ENCODE measurements at regions not wholly inside any gene's neighbourhood (a gene's known extent, or its start where the extent isn't known, plus 50 kb on each side); places are given as distances from the start of the nearest gene placed in this dataset.

- no peak overlapping the region for H3K4me3 ChIP-seq (ENCODE audit: low read depth, low read length)
- no peak for DNase-seq (ENCODE audit: low read depth)
- no peak for TF ChIP-seq CTCF (IDR thresholded peaks at IDR 0.05; ENCODE audit: insufficient read depth, low read depth, low read length)
Observed at GRCh38 chr10:3534433-3534832, 250.6 kb downstream of the KLF6 start.

DNA sequence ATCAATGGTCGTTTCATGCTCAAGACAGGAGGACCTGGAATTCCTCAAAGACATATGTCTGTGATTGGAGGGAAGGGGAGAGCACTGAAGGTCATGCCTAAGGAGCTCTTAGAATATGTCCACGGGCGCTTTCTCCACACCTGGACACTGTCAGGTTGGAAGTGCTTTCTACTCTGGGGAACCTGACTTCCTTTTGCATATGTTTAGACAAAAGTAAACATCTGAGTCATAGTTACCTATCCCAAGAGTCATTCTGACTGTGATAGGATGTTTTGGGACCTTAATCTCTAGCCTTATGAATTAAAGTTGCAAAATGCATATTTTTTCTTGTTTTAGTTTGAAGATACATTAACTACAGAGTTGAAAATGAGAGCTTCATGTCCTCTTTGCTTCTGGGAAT lies 251.7 kb downstream of the KLF6 start:
- DNase-seq (ENCODE audit: low read depth) = no peak
- no peak for TF ChIP-seq CTCF (IDR thresholded peaks at IDR 0.05; ENCODE audit: insufficient read depth, low read depth, low read length)
- H3K4me3 ChIP-seq (ENCODE audit: low read depth, low read length) = no peak overlapping the region

- TF ChIP-seq CTCF (IDR thresholded peaks at IDR 0.05; ENCODE audit: insufficient read depth, low read depth, low read length) = no peak
- no peak overlapping the region for H3K4me3 ChIP-seq (ENCODE audit: low read depth, low read length)
- DNase-seq (ENCODE audit: low read depth) = no peak
Observed at GRCh38 chr10:3532644-3533043, 252.4 kb downstream of the KLF6 start.

GRCh38 chr10:3531670-3532069 lies 253.3 kb downstream of the KLF6 start:
- no peak for DNase-seq (ENCODE audit: low read depth)
- no peak for TF ChIP-seq CTCF (IDR thresholded peaks at IDR 0.05; ENCODE audit: insufficient read depth, low read depth, low read length)
- no peak overlapping the region for H3K4me3 ChIP-seq (ENCODE audit: low read depth, low read length)

DNA sequence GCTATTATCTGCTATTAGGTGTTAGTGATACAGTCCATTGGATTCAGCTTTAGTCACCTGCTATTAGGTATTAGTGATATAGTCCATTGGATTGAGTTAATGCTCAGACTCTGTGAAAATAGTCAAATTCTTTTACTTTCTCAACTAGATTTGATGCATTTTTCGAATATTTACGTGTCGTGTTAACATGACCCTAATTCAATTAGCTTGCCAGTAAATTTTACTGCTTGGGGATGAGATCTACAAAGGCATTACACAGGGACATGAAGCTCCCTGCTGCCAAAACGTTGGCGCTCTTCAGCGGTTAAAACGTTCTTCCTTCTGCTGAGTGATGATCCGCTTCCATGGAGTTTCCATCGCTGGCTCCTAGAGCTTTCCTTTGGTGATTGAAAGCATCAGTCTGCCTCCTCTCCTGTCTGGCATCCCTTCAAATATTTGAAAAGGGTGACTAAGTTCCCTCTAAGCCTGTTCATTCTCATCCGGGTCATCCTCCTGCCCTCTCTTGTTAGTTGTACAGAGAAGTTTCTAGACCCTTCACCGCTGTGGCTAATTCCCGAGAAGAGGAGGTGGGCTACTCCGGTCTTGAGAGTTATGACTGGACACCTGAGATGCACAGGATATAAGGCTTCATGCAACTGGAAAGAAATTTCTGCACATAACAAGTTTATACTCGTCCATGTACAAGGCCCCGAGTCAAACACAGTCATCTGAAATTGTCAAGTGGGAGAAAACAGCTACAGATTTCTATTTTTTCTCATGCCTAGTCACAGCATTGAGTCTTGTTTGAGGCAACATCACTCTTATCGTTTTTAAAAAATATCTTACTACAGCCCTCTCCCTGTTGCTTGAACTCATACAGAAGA lies 254.0 kb downstream of the KLF6 start:
- H3K4me3 ChIP-seq (ENCODE audit: low read depth, low read length) = no peak overlapping the region
- DNase-seq (ENCODE audit: low read depth) = no peak
- TF ChIP-seq CTCF (IDR thresholded peaks at IDR 0.05; ENCODE audit: insufficient read depth, low read depth, low read length) = no peak

DNA sequence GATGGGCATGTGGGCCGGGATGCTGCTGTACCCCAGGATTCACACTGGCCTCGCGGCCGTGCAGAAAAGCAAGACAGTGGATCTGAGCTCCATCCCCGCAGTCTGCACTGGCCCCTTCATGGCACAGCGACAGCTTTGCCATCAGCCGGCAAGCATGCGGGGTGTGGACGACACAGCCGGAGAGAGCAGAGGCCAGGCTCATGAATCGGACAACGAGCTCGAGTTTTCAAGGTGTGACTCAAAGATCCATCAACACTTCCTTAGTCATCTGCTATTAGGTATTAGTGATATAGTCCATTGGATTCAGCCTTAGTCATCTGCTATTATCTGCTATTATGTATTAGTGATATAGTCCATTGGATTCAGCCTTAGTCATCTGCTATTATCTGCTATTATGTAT lies 254.7 kb downstream of the KLF6 start:
- DNase-seq (ENCODE audit: low read depth) = no peak
- no peak overlapping the region for H3K4me3 ChIP-seq (ENCODE audit: low read depth, low read length)
- no peak for TF ChIP-seq CTCF (IDR thresholded peaks at IDR 0.05; ENCODE audit: insufficient read depth, low read depth, low read length)

DNA sequence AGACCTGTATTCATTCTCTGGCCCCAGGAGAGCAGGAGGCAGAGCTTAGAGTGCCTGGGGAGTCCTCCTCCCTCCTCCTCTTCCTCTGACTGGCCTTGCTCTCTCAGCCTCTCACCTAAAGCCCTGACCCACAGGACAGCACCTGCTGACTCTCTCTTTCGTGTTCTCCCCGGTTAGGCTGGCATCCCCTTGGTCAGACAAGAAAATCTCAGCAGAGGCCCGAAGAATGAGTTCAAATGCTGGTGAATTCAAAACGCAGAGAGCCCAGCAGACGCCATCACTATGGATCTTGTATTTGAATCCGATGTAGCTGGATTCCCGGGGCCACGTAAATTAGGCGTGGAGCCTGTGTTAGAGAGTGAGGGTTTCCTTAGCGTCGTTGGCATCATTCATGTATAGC lies 255.3 kb downstream of the KLF6 start:
- no peak overlapping the region for H3K4me3 ChIP-seq (ENCODE audit: low read depth, low read length)
- no peak for DNase-seq (ENCODE audit: low read depth)
- no peak for TF ChIP-seq CTCF (IDR thresholded peaks at IDR 0.05; ENCODE audit: insufficient read depth, low read depth, low read length)

Data from fibroblast of villous mesenchyme (primary cell).